K562 (cell line): ENCODE measurements at regions not wholly inside any gene's neighbourhood (a gene's known extent, or its start where the extent isn't known, plus 50 kb on each side); places are given as distances from the start of the nearest gene placed in this dataset.

Experiments used
- ATAC-seq: fragments of 200-7000 bp; cut with Tn5 transposase; 3 replicates; pipeline ENCODE4 v1.9.1; 2020; ENCODE audit warnings: moderate library complexity
- BruUV-seq: library from RNA; stranded (reverse); fragments of 400-500 nt; replicated peaks from 2 replicates; lab custom pipeline; 2021; lab: Mats Ljungman, UMichigan
- CTCF ChIA-PET: fragments of 300-600 bp; formaldehyde crosslinking; extraction: SDS; loops from one replicate; lab custom pipeline; 2021; ENCODE audit warnings: low intra/inter-chr PET ratio; lab: Yijun Ruan, JAX
- POLR2A ChIA-PET: fragments of 300-600, 350-650 bp; sonication (Branson Sonifier 250); formaldehyde crosslinking; extraction: SDS; loops from one replicate; lab custom pipeline; 2021; ENCODE audit warnings: antibody characterized with exemption, inconsistent platforms; lab: Yijun Ruan, JAX
- DNase-seq, 4 experiments: peaks; one replicate each; pipeline versions ENCODE4 v3.0.0 to v3.0.0-alpha.2; 2011 to 2018; ENCODE audit warnings: low spot score in 3 of 4, mixed read lengths in 3 of 4; ENCODE audit errors: extremely low read depth in 1 of 4
- FAIRE-seq: peaks from 2 replicates; lab custom pipeline; 2011; peaks lifted over from hg19 to GRCh38; lab: Jason Lieb, UNC
- H2AFZ ChIP-seq: 2 replicates; pipeline ENCODE4 v1.6.0; 2011; ENCODE audit warnings: low read depth, low read length, control low read depth, inconsistent platforms
- H3K27ac ChIP-seq: fragments of 200-600 bp; 3 replicates; pipeline ENCODE4 v1.8.0; 2011; ENCODE audit warnings: low read depth, mild to moderate bottlenecking, control low read depth, inconsistent platforms, low read length, moderate library complexity, mixed read lengths; ENCODE audit errors: extremely low read depth
- H3K27me3 ChIP-seq, 2 experiments: fragments of 300-600 bp in 1 of 2; 2 replicates in 1 of 2; 3 replicates in 1 of 2; pipeline versions ENCODE4 v1.6.0 to v1.8.0; 2011; ENCODE audit warnings: inconsistent platforms in 2 of 2, low read length in 2 of 2, mild to moderate bottlenecking in 1 of 2, mixed read lengths in 1 of 2, moderate library complexity in 1 of 2; ENCODE audit not compliant: control insufficient read depth in 2 of 2, insufficient read depth in 2 of 2
- H3K36me3 ChIP-seq: fragments of 300-600 bp; 3 replicates; pipeline ENCODE4 v1.8.0; 2011; ENCODE audit warnings: mild to moderate bottlenecking, low read length, inconsistent platforms; ENCODE audit not compliant: control insufficient read depth, insufficient read depth
- H3K4me1 ChIP-seq, 2 experiments: fragments of 200-600 bp in 1 of 2; replicated peaks in 1 of 2; 2 replicates in 1 of 2; 3 replicates in 1 of 2; pipeline versions ENCODE4 v1.5.1 to v1.8.0; 2011; ENCODE audit warnings: inconsistent platforms in 2 of 2, low read length in 2 of 2, mild to moderate bottlenecking in 1 of 2, mixed read lengths in 1 of 2, moderate library complexity in 1 of 2; ENCODE audit not compliant: control insufficient read depth in 2 of 2, insufficient read depth in 2 of 2
- H3K4me2 ChIP-seq: 2 replicates; pipeline ENCODE4 v1.6.1; 2011; ENCODE audit warnings: low read length, control low read depth, inconsistent platforms, mixed read lengths; ENCODE audit not compliant: insufficient read depth
- H3K4me3 ChIP-seq: fragments of 200-600 bp; sonication (generic), shearing (Covaris generic); 2 replicates; pipeline ENCODE4 v1.5.1; 2016; ENCODE audit warnings: control low read depth, inconsistent platforms
- H3K79me2 ChIP-seq: fragments of 200-600 bp; 3 replicates; pipeline ENCODE4 v1.8.0; 2011; ENCODE audit warnings: low read length, inconsistent platforms; ENCODE audit not compliant: control insufficient read depth, insufficient read depth
- H3K9ac ChIP-seq, 2 experiments: 2 replicates each; pipeline versions ENCODE4 v1.6.0 to v1.6.1; 2011; ENCODE audit warnings: low read depth in 2 of 2, low read length in 2 of 2, control low read depth in 1 of 2, inconsistent platforms in 1 of 2, mild to moderate bottlenecking in 1 of 2, mixed read lengths in 1 of 2; ENCODE audit not compliant: insufficient read depth in 1 of 2
- H3K9me1 ChIP-seq: one replicate; pipeline ENCODE4 v1.6.0; 2011; ENCODE audit warnings: inconsistent platforms, mild to moderate bottlenecking, low read length, moderate library complexity; ENCODE audit not compliant: control insufficient read depth, insufficient read depth
- H3K9me3 ChIP-seq: replicated peaks from 2 replicates; pipeline ENCODE4 v1.5.1; 2011; ENCODE audit warnings: low read depth, low read length, inconsistent platforms; ENCODE audit not compliant: control insufficient read depth, insufficient read depth
- H4K20me1 ChIP-seq: replicated peaks from 2 replicates; pipeline ENCODE4 v1.6.1; 2011; ENCODE audit warnings: low read length, inconsistent platforms, mixed read lengths; ENCODE audit not compliant: control insufficient read depth, insufficient read depth
- ARHGAP35 ChIP-seq: fragments of 450-650 bp; IDR thresholded peaks from 2 replicates; pipeline ENCODE4 v1.6.1; 2018; ENCODE audit not compliant: partially characterized antibody
- BCL6 ChIP-seq: fragments of 250-450 bp; sonication (Bioruptor Pico); IDR thresholded peaks from 2 replicates; pipeline ENCODE4 v1.4.0; 2020
- E2F1 ChIP-seq: sonication (generic); formaldehyde crosslinking; IDR thresholded peaks from 2 replicates; pipeline ENCODE4 v1.8.1; 2023; ENCODE audit warnings: mild to moderate bottlenecking, missing genetic modification reagents, moderate library complexity
- POU5F1 ChIP-seq: fragments of 150-350 bp; IDR thresholded peaks from 2 replicates; pipeline ENCODE4 v1.6.1; 2014; ENCODE audit warnings: borderline replicate concordance, low read length, low read depth, mild to moderate bottlenecking; ENCODE audit not compliant: partially characterized antibody
- SAP30 ChIP-seq: fragments of 200-600 bp; sonication (generic); IDR thresholded peaks from 2 replicates; pipeline ENCODE4 v1.6.1; 2012; ENCODE audit warnings: borderline replicate concordance, low read depth, mild to moderate bottlenecking, moderate library complexity, low read length, control low read depth, inconsistent platforms; ENCODE audit not compliant: insufficient read depth, poor library complexity, severe bottlenecking
- TAF15 ChIP-seq: fragments of 200-400 bp; formaldehyde crosslinking; IDR thresholded peaks from 2 replicates; pipeline ENCODE4 v1.6.1; 2017; ENCODE audit warnings: mild to moderate bottlenecking, low read depth, low read length, moderate library complexity
- THAP7 ChIP-seq: fragments of 250-450 bp; sonication (Bioruptor Pico); IDR thresholded peaks from 2 replicates; pipeline ENCODE4 v1.5.0; 2021
- ZNF174 ChIP-seq: fragments of 250-450 bp; sonication (Bioruptor Pico); IDR thresholded peaks from 2 replicates; pipeline ENCODE4 v1.4.0; 2020; ENCODE audit warnings: mild to moderate bottlenecking
- ZNF274 ChIP-seq: IDR thresholded peaks from 2 replicates; pipeline ENCODE4 v1.6.1; 2011; ENCODE audit warnings: low read depth, mild to moderate bottlenecking, low read length, moderate library complexity, borderline replicate concordance
- ZNF592 ChIP-seq: fragments of 450-650 bp; IDR thresholded peaks from 2 replicates; pipeline ENCODE4 v1.6.1; 2017; ENCODE audit warnings: antibody characterized with exemption, mild to moderate bottlenecking
- ZNF717 ChIP-seq: fragments of 250-450 bp; sonication (Bioruptor Pico); IDR thresholded peaks from 2 replicates; pipeline ENCODE4 v1.5.0; 2021
- WGBS: fragments of 100-300 bp; shearing (Covaris generic); methylation state at CpG from one replicate; pipeline ENCODE4 v1.1.6; 2016; ENCODE audit warnings: low coverage, mixed read lengths; ENCODE audit not compliant: insufficient coverage; ENCODE audit errors: missing lambda C conversion rate; 5-methylcytosine and 5-hydroxymethylcytosine counted together
- in situ Hi-C: fragments of 300-500 bp; cut with MboI; formaldehyde crosslinking; loops from 4 replicates; pipeline ENCODE4 v1.15.0; 2018; ENCODE audit warnings: inconsistent platforms, mixed read lengths
- intact Hi-C: fragments of 100-400 bp; cut with micrococcal nuclease; formaldehyde crosslinking; loops from 2 replicates; pipeline ENCODE4 v1.14.2; 2022

- no peak overlapping the region for H3K4me2 ChIP-seq
- no peaks in the 10 kb centered on the region for H3K4me1 ChIP-seq
- 0% methylated on average over 5 of the region's 6 CpGs for WGBS
- no peaks in the 10 kb centered on the region for H3K9me1 ChIP-seq
- TF ChIP-seq ZNF717 (CRISPR knock-in tag) (no peak), TAF15 (no peak), ZNF174 (CRISPR knock-in tag) (no peak), THAP7 (CRISPR knock-in tag) (no peak), ZNF274 (no peak)
- H3K27me3 ChIP-seq, result no peaks in the 10 kb centered on the region
- H4K20me1 ChIP-seq, result no peaks in the 10 kb centered on the region
- ChIA-PET CTCF (no interaction called here), POLR2A (no interaction called here)
- no peak overlapping the region for H2AFZ ChIP-seq
- intact Hi-C loops (no loop called here), in situ Hi-C loops (no loop called here)
- no peak overlapping the region for H3K27ac ChIP-seq
- no peak overlapping the region for H3K9ac ChIP-seq
- H3K36me3 ChIP-seq, result no peaks in the 10 kb centered on the region
- BruUV-seq, result no TSS peak
- H3K9me3 ChIP-seq, result no peaks in the 10 kb centered on the region; the same call in 1 of the 2 replicates
- no peak overlapping the region for H3K4me3 ChIP-seq
- ATAC-seq, result no peak
- H3K79me2 ChIP-seq, result no peaks in the 10 kb centered on the region
- no peak for FAIRE-seq
- DNase-seq, result no peak
Measured at GRCh38 chr12:74790931-74791330, 253.3 kb downstream of the ATXN7L3B start.

GRCh38 chr12:74791365-74791764, 253.7 kb downstream of the ATXN7L3B start:
- Histone ChIP-seq H3K9me3 (no peaks in the 10 kb centered on the region; the same call in 1 of the 2 replicates), H3K4me2 (no peak overlapping the region), H3K4me3 (no peak overlapping the region), H3K27ac (no peak overlapping the region), H3K9ac (no peak overlapping the region), H3K36me3 (no peaks in the 10 kb centered on the region), H4K20me1 (no peaks in the 10 kb centered on the region), H3K27me3 (no peaks in the 10 kb centered on the region), H3K4me1 (no peaks in the 10 kb centered on the region), H2AFZ (no peak overlapping the region), H3K9me1 (no peaks in the 10 kb centered on the region), H3K79me2 (no peaks in the 10 kb centered on the region)
- CTCF ChIA-PET, result no interaction called here
- intact Hi-C loops, result no loop called here
- no peak for DNase-seq
- no peak for ATAC-seq
- POLR2A ChIA-PET, result no interaction called here
- 0% methylated on average over 1 of the region's 1 CpG for WGBS
- in situ Hi-C loops, result no loop called here
- BruUV-seq, result no TSS peak
- no peak for FAIRE-seq
- TF ChIP-seq POU5F1, result no peak
- TF ChIP-seq BCL6 (CRISPR knock-in tag), result no peak
- no peak for TF ChIP-seq SAP30
- TF ChIP-seq ARHGAP35, result no peak
- no peak for TF ChIP-seq ZNF592
- no peak for TF ChIP-seq E2F1
